GM19193 (cell line): ENCODE measurements at regions not wholly inside any gene's neighbourhood (a gene's known extent, or its start where the extent isn't known, plus 50 kb on each side); places are given as distances from the start of the nearest gene placed in this dataset.

ENCODE experiments used
- POLR2A ChIP-seq: IDR thresholded peaks from 4 replicates; pipeline ENCODE4 v1.6.1; 2011; ENCODE audit not compliant: insufficient read depth, insufficient read length; ENCODE audit errors: extremely low read depth

- TF ChIP-seq POLR2A: no peak
Measured at GRCh38 chr16:86244936-86245335, 265.4 kb upstream of the FOXF1 start.

GRCh38 chr16:86245351-86245750 is 265.0 kb upstream of the FOXF1 start:
- no peak for TF ChIP-seq POLR2A

GRCh38 chr16:86245895-86246294 is 264.4 kb upstream of the FOXF1 start:
- TF ChIP-seq POLR2A: no peak

- no peak for TF ChIP-seq POLR2A
Measured at GRCh38 chr16:86248310-86248905, 261.9 kb upstream of the FOXF1 start.

- no peak for TF ChIP-seq POLR2A
Measured at GRCh38 chr16:86249631-86250030, 260.7 kb upstream of the FOXF1 start.

- TF ChIP-seq POLR2A: no peak
Measured at GRCh38 chr16:86251682-86252081, 258.6 kb upstream of the FOXF1 start.

GRCh38 chr16:86252596-86252995 is 257.7 kb upstream of the FOXF1 start:
- no peak for TF ChIP-seq POLR2A

- TF ChIP-seq POLR2A: no peak
Measured at GRCh38 chr16:86255966-86256365, 254.4 kb upstream of the FOXF1 start.

GRCh38 chr16:86256995-86257394 is 253.3 kb upstream of the FOXF1 start:
- no peak for TF ChIP-seq POLR2A

- no peak for TF ChIP-seq POLR2A
Measured at GRCh38 chr16:86257546-86257945, 252.8 kb upstream of the FOXF1 start.

GRCh38 chr16:86258713-86259112 is 251.6 kb upstream of the FOXF1 start:
- TF ChIP-seq POLR2A: no peak

- TF ChIP-seq POLR2A: no peak
Measured at GRCh38 chr16:86259499-86259898, 250.8 kb upstream of the FOXF1 start.

- TF ChIP-seq POLR2A: no peak
Measured at GRCh38 chr16:86261379-86261778, 248.9 kb upstream of the FOXF1 start.

- TF ChIP-seq POLR2A: no peak
Measured at GRCh38 chr16:86270696-86271095, 239.6 kb upstream of the FOXF1 start.

- no peak for TF ChIP-seq POLR2A
Measured at GRCh38 chr16:86272744-86273143, 237.6 kb upstream of the FOXF1 start.

- TF ChIP-seq POLR2A: no peak
Measured at GRCh38 chr16:86277221-86277620, 233.1 kb upstream of the FOXF1 start.

- TF ChIP-seq POLR2A: no peak
Measured at GRCh38 chr16:86281421-86281820, 228.9 kb upstream of the FOXF1 start.

GRCh38 chr16:86283944-86284343 is 226.4 kb upstream of the FOXF1 start:
- no peak for TF ChIP-seq POLR2A

- TF ChIP-seq POLR2A: no peak
Measured at GRCh38 chr16:86285421-86285820, 224.9 kb upstream of the FOXF1 start.
